H1 (cell line): ENCODE measurements at regions not wholly inside any gene's neighbourhood (a gene's known extent, or its start where the extent isn't known, plus 50 kb on each side); places are given as distances from the start of the nearest gene placed in this dataset.

Experiments used
- CTCF ChIA-PET: fragments of 300-600 bp; sonication (Branson Sonifier 250); formaldehyde crosslinking; loops from one replicate; lab custom pipeline; 2021; ENCODE audit not compliant: partially characterized antibody; lab: Charles Lee
- POLR2A ChIA-PET: fragments of 300-600 bp; sonication (Branson Sonifier 250); formaldehyde crosslinking; loops from one replicate; lab custom pipeline; 2021; ENCODE audit warnings: inconsistent platforms; ENCODE audit not compliant: partially characterized antibody; lab: Charles Lee
- DNase-seq, 2 experiments: peaks; one replicate each; pipeline versions ENCODE4 v3.0.0 to v3.0.0-alpha.2; 2010 to 2022; ENCODE audit warnings: low spot score in 2 of 2, low read depth in 1 of 2, mixed read lengths in 1 of 2
- FAIRE-seq: peaks from 2 replicates; lab custom pipeline; 2011; peaks lifted over from hg19 to GRCh38; lab: Jason Lieb, UNC
- H2AFZ ChIP-seq: 2 replicates; pipeline ENCODE4 v1.8.1; 2012; ENCODE audit warnings: low read length, inconsistent platforms
- H2AK5ac ChIP-seq: 2 replicates; pipeline ENCODE4 v1.6.1; 2013; ENCODE audit warnings: low read depth, low read length
- H2BK120ac ChIP-seq: replicated peaks from 2 replicates; pipeline ENCODE3; 2013; ENCODE audit warnings: low read depth, low read length, inconsistent platforms
- H2BK12ac ChIP-seq: 2 replicates; pipeline ENCODE4 v1.6.1; 2013; ENCODE audit warnings: low read depth, low read length
- H2BK15ac ChIP-seq: 2 replicates; pipeline ENCODE4 v1.6.1; 2013; ENCODE audit warnings: low read length
- H2BK20ac ChIP-seq: 2 replicates; pipeline ENCODE4 v1.6.1; 2013; ENCODE audit warnings: low read length
- H2BK5ac ChIP-seq: 2 replicates; pipeline ENCODE4 v1.6.1; 2013; ENCODE audit warnings: low read depth, low read length
- H3K14ac ChIP-seq: 2 replicates; pipeline ENCODE4 v1.6.1; 2013; ENCODE audit warnings: inconsistent platforms; ENCODE audit not compliant: insufficient read length
- H3K18ac ChIP-seq: 2 replicates; pipeline ENCODE4 v1.6.1; 2013; ENCODE audit warnings: low read length; ENCODE audit errors: extremely low read depth
- H3K23ac ChIP-seq: 2 replicates; pipeline ENCODE4 v1.6.1; 2013; ENCODE audit warnings: inconsistent platforms; ENCODE audit not compliant: insufficient read length
- H3K23me2 ChIP-seq: 2 replicates; pipeline ENCODE4 v1.6.1; 2013; ENCODE audit warnings: low read depth, low read length
- H3K27ac ChIP-seq: 2 replicates; pipeline ENCODE4 v1.6.1; 2011; ENCODE audit warnings: low read depth, low read length, inconsistent platforms
- H3K27me3 ChIP-seq, 4 experiments: replicated peaks in 1 of 4; 1 replicate in 1 of 4; 2 replicates in 3 of 4; pipeline versions ENCODE4 v1.6.1 to v1.8.1; 2011 to 2013; ENCODE audit warnings: low read length in 3 of 4, mild to moderate bottlenecking in 3 of 4, inconsistent platforms in 2 of 4, mixed read lengths in 2 of 4, moderate library complexity in 1 of 4; ENCODE audit not compliant: control insufficient read depth in 3 of 4, insufficient read depth in 3 of 4; ENCODE audit errors: extremely low read depth in 1 of 4
- H3K36me3 ChIP-seq, 4 experiments: 2 replicates each; pipeline versions ENCODE4 v1.6.1 to v1.8.1; 2011 to 2013; ENCODE audit warnings: mild to moderate bottlenecking in 4 of 4, low read length in 3 of 4, moderate library complexity in 2 of 4, control low read depth in 1 of 4, inconsistent platforms in 1 of 4; ENCODE audit not compliant: insufficient read depth in 4 of 4, control insufficient read depth in 2 of 4
- H3K4ac ChIP-seq: replicated peaks from 2 replicates; pipeline ENCODE3; 2013; ENCODE audit warnings: low read length, low read depth, mixed read lengths, inconsistent platforms; ENCODE audit not compliant: insufficient read length
- H3K4me1 ChIP-seq, 4 experiments: replicated peaks in 1 of 4; 1 replicate in 1 of 4; 2 replicates in 3 of 4; pipeline versions ENCODE4 v1.6.1 to v1.8.1; 2011 to 2013; ENCODE audit warnings: low read length in 3 of 4, inconsistent platforms in 2 of 4, mixed read lengths in 1 of 4; ENCODE audit not compliant: insufficient read depth in 4 of 4, control insufficient read depth in 3 of 4
- H3K4me2 ChIP-seq, 2 experiments: 2 replicates each; pipeline versions ENCODE4 v1.6.1 to v1.8.1; 2011 to 2013; ENCODE audit warnings: low read depth in 2 of 2, low read length in 2 of 2, control low read depth in 1 of 2, inconsistent platforms in 1 of 2, mild to moderate bottlenecking in 1 of 2; ENCODE audit not compliant: insufficient read depth in 1 of 2
- H3K4me3 ChIP-seq, 4 experiments: fragments of 200-600, 300-600 bp in 1 of 4; sonication (generic), shearing (Covaris generic), sonication (Bioruptor Twin) in 1 of 4; 2 replicates each; pipeline versions ENCODE4 v1.5.1 to v1.8.1; 2011 to 2016; ENCODE audit warnings: low read length in 4 of 4, low read depth in 3 of 4, control low read depth in 2 of 4, inconsistent platforms in 2 of 4, mild to moderate bottlenecking in 2 of 4, mixed read lengths in 1 of 4, moderate library complexity in 1 of 4; ENCODE audit not compliant: insufficient read depth in 2 of 4; ENCODE audit errors: extremely low read depth in 1 of 4
- H3K56ac ChIP-seq: replicated peaks from 2 replicates; pipeline ENCODE3; 2013; ENCODE audit warnings: low read depth, mild to moderate bottlenecking, mixed read lengths, low read length, inconsistent platforms; ENCODE audit not compliant: insufficient read length
- H3K79me1 ChIP-seq: 2 replicates; pipeline ENCODE4 v1.6.1; 2013; ENCODE audit warnings: low read depth, low read length, control low read depth
- H3K79me2 ChIP-seq, 2 experiments: 2 replicates each; pipeline versions ENCODE4 v1.6.1 to v1.8.1; 2012 to 2013; ENCODE audit warnings: low read length in 2 of 2, mild to moderate bottlenecking in 2 of 2, inconsistent platforms in 1 of 2; ENCODE audit not compliant: insufficient read depth in 2 of 2, control insufficient read depth in 1 of 2
- H3K9ac ChIP-seq, 4 experiments: replicated peaks in 1 of 4; 1 replicate in 1 of 4; 2 replicates in 3 of 4; pipeline versions ENCODE4 v1.6.1 to v1.8.1; 2011 to 2013; ENCODE audit warnings: low read depth in 3 of 4, low read length in 3 of 4, control low read depth in 2 of 4, mild to moderate bottlenecking in 2 of 4, moderate library complexity in 2 of 4, inconsistent platforms in 1 of 4; ENCODE audit errors: extremely low read depth in 1 of 4
- H3K9me3 ChIP-seq, 2 experiments: 2 replicates each; pipeline versions ENCODE4 v1.6.1 to v1.8.1; 2012 to 2013; ENCODE audit warnings: mild to moderate bottlenecking in 2 of 2, moderate library complexity in 2 of 2, control low read depth in 1 of 2, inconsistent platforms in 1 of 2, low read depth in 1 of 2, low read length in 1 of 2, mixed read lengths in 1 of 2; ENCODE audit not compliant: insufficient read depth in 2 of 2
- H4K20me1 ChIP-seq, 2 experiments: replicated peaks in 1 of 2; 2 replicates each; pipeline versions ENCODE3 to v1.8.1; 2011 to 2013; ENCODE audit warnings: inconsistent platforms in 2 of 2, low read length in 2 of 2, mild to moderate bottlenecking in 1 of 2; ENCODE audit not compliant: insufficient read depth in 2 of 2, control insufficient read depth in 1 of 2
- H4K5ac ChIP-seq: 2 replicates; pipeline ENCODE4 v1.6.1; 2013; ENCODE audit warnings: low read length, low read depth, mixed read lengths, inconsistent platforms; ENCODE audit not compliant: insufficient read length
- H4K8ac ChIP-seq: 2 replicates; pipeline ENCODE4 v1.8.0; 2013; ENCODE audit warnings: mild to moderate bottlenecking, moderate library complexity, low read length, inconsistent platforms; ENCODE audit not compliant: insufficient read depth; ENCODE audit errors: extremely low read depth
- H4K91ac ChIP-seq: replicated peaks from 2 replicates; pipeline ENCODE3; 2013; ENCODE audit warnings: low read length, mixed read lengths, inconsistent platforms; ENCODE audit not compliant: insufficient read length
- PHF8 ChIP-seq: fragments of 200-600 bp; sonication (generic); conservative IDR thresholded peaks from 2 replicates; pipeline ENCODE4 v1.7.1; 2012; ENCODE audit warnings: low read depth, mild to moderate bottlenecking, inconsistent platforms, low read length, moderate library complexity
- YY1 ChIP-seq: IDR thresholded peaks from 2 replicates; pipeline ENCODE4 v1.6.1; 2011; ENCODE audit warnings: low read depth, mild to moderate bottlenecking, low read length
- WGBS, 2 experiments: shearing (Covaris generic) in 1 of 2; methylation state at CpG; one replicate each; pipeline versions ENCODE4 v1.1.6 to v1.1.7; 2013 to 2015; ENCODE audit warnings: low lambda C conversion rate in 2 of 2, mixed read lengths in 2 of 2, inconsistent platforms in 1 of 2, low coverage in 1 of 2, missing lambda C conversion rate in 1 of 2; ENCODE audit not compliant: insufficient replicate concordance in 2 of 2, insufficient coverage in 1 of 2, insufficient read length in 1 of 2; ENCODE audit errors: extremely low coverage in 1 of 2, missing lambda C conversion rate in 1 of 2; 5-methylcytosine and 5-hydroxymethylcytosine counted together

GRCh38 chr14:39607978-39608377 lies 175.7 kb upstream of the FBXO33 start:
- Histone ChIP-seq H3K79me2 (no peaks in the 10 kb centered on the region), H2BK15ac (no peak overlapping the region), H4K8ac (no peak overlapping the region), H3K4ac (no peak overlapping the region), H4K91ac (no peak overlapping the region), H2AK5ac (no peak overlapping the region), H3K4me1 (no peaks in the 10 kb centered on the region), H3K4me3 (no peak overlapping the region), H4K5ac (no peak overlapping the region), H2BK12ac (no peak overlapping the region), H3K9ac (no peak overlapping the region), H3K4me2 (no peak overlapping the region), H2BK5ac (no peak overlapping the region), H3K23ac (no peak overlapping the region), H4K20me1 (no peaks in the 10 kb centered on the region), H3K27ac (no peak overlapping the region), H2BK20ac (no peak overlapping the region), H3K23me2 (no peaks in the 10 kb centered on the region; the same call in 1 of the 2 replicates), H3K18ac (no peak overlapping the region), H3K79me1 (no peaks in the 10 kb centered on the region), H3K14ac (no peak overlapping the region), H2AFZ (no peak overlapping the region), H3K36me3 (no peaks in the 10 kb centered on the region), H3K27me3 (no peaks in the 10 kb centered on the region), H2BK120ac (no peak overlapping the region), H3K56ac (no peak overlapping the region), H3K9me3 (no peaks in the 10 kb centered on the region)
- FAIRE-seq (no peak), DNase-seq (no peak)
- no peak for TF ChIP-seq YY1
- no peak for TF ChIP-seq PHF8
- ChIA-PET CTCF (no interaction called here), POLR2A (no interaction called here)
- 89% methylated on average over 1 of the region's 1 CpG; no CpG with 5 or more reads in 1 of the 2 experiments for WGBS, 2 experiments
